NT2/D1 (cell line): ENCODE measurements at regions not wholly inside any gene's neighbourhood (a gene's known extent, or its start where the extent isn't known, plus 50 kb on each side); places are given as distances from the start of the nearest gene placed in this dataset.

ENCODE experiments used
- YY1 ChIP-seq: IDR thresholded peaks from 2 replicates; pipeline ENCODE4 v1.6.1; 2011; ENCODE audit not compliant: insufficient read length, insufficient read depth
- ZNF274 ChIP-seq: IDR thresholded peaks from 2 replicates; pipeline ENCODE4 v1.6.1; 2011; ENCODE audit warnings: mild to moderate bottlenecking, low read depth, low read length

GRCh38 chr16:72620853-72621252 lies 427.1 kb downstream of the ZFHX3 start:
- TF ChIP-seq YY1 (no peak), ZNF274 (no peak)
